ENCODE measurements at regions not wholly inside any gene's neighbourhood (a gene's known extent, or its start where the extent isn't known, plus 50 kb on each side); places are given as distances from the start of the nearest gene placed in this dataset.

- TF ChIP-seq CTCF (IDR thresholded peaks at IDR 0.05), result no peak
- TF ChIP-seq EZH2 (IDR thresholded peaks at IDR 0.05; ENCODE audit: borderline replicate concordance, insufficient read depth, low read depth, low read length, poor library complexity, severe bottlenecking), result no peak
These were observed 201.8 kb upstream of the UGT8 start for GRCh38 chr4:114396808-114397207.
